ENCODE measurements at regions not wholly inside any gene's neighbourhood (a gene's known extent, or its start where the extent isn't known, plus 50 kb on each side); places are given as distances from the start of the nearest gene placed in this dataset.
A peak's percentile ranks its signal among the peaks of the same experiment; 100 is the strongest.

DNA sequence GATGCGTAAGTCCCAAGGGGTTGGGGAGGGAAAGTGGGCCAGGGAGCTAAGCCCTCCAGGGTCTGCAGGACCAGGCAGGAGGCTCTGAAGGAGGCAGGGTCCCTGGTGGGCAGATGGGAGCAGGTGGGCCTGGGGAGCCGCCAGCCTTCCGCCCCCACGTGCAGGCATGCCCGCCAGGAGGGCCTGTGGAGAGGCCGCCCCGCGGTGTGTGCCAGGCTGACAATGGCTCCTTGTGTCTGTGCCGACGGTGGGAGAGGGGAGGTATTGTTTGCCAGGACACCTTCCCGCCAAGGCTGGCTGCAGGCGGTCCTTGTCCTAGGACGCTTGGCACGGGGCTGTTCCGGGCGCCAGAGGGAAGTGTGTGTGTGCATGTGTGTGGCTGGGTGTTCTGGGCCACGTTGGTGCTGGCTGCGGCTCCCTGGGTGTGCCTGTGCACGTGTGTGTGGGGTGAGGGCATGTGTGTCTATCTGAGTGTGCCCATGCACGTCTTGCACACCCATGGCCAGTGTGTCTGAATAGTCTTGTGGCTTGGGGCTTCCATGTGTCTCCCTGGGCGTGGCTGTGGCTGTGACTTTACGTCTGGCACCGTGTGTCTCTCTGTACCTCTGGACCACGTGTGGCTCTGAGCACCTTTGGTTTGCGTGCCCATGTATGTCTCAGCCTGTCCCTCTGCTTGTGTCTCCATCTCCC is 153.0 kb downstream of the CEBPB start:
- DNase-seq = no peak
- no peaks in the 10 kb centered on the region for H3K36me3 ChIP-seq (replicated peaks)
- H3K27me3 ChIP-seq (replicated peaks) = no peaks in the 10 kb centered on the region
- in situ Hi-C loops (cut with HindIII; ENCODE audit: low pct_ligation_motif_present, low sequenced_read_pairs) = no loop called here
- H3K27ac ChIP-seq = no peak overlapping the region
- TF ChIP-seq, protein P1, sequence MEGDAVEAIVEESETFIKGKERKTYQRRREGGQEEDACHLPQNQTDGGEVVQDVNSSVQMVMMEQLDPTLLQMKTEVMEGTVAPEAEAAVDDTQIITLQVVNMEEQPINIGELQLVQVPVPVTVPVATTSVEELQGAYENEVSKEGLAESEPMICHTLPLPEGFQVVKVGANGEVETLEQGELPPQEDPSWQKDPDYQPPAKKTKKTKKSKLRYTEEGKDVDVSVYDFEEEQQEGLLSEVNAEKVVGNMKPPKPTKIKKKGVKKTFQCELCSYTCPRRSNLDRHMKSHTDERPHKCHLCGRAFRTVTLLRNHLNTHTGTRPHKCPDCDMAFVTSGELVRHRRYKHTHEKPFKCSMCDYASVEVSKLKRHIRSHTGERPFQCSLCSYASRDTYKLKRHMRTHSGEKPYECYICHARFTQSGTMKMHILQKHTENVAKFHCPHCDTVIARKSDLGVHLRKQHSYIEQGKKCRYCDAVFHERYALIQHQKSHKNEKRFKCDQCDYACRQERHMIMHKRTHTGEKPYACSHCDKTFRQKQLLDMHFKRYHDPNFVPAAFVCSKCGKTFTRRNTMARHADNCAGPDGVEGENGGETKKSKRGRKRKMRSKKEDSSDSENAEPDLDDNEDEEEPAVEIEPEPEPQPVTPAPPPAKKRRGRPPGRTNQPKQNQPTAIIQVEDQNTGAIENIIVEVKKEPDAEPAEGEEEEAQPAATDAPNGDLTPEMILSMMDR (IDR thresholded peaks at IDR 0.05; ENCODE audit: low read depth, low read length, missing control alignments) = no peak
- H3K4me3 ChIP-seq (ENCODE audit: low read depth, low read length) = no peak overlapping the region

DNA sequence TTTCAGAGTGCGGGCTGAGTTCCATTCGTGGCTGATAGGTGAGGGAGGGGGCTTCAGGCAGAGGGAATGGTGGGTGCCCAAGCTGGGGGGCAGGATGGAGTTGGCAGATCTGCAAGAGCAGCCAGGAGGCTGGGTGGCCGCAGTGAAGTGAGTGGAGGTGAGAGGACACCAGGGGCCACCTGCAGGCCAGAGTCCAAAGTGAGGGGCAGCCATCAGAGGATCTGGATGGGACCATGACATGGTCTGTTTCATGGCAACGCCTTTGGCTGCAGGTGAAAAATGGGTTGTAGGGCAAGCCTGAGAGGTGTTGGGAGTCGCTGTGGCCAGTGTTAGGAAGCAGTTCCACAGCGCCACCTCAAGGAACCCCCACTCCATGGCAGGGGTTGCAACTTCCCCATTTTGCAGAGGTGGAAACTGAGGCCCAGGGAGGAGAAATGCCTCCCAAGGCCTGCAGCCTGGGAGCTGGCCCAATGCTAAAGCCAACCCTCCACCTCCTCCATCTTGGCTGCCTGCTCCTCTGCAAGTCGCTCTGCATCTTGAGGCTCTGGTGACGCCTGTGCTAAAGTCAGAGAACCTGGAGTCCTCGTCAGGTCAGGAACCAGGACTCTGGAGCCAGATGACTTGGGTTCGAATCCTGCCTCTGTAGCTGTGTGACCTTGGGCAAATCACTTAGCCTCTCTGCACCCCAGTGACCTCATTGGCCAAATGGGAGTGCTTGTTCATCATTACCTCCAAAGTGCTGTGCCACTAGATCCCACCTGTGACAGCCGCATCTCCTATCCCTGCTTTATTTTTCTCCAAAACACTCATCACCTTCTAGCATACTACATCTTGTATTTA is 153.8 kb downstream of the CEBPB start:
- H3K36me3 ChIP-seq (replicated peaks) = no peaks in the 10 kb centered on the region
- H3K27me3 ChIP-seq (replicated peaks) = no peaks in the 10 kb centered on the region
- in situ Hi-C loops (cut with HindIII; ENCODE audit: low pct_ligation_motif_present, low sequenced_read_pairs) = no loop called here
- TF ChIP-seq, protein P1 (IDR thresholded peaks at IDR 0.05; ENCODE audit: low read depth, low read length, missing control alignments) = peak; percentile 40
- no peak for DNase-seq
- H3K27ac ChIP-seq = no peak overlapping the region
- H3K4me3 ChIP-seq (ENCODE audit: low read depth, low read length) = no peak overlapping the region

DNA sequence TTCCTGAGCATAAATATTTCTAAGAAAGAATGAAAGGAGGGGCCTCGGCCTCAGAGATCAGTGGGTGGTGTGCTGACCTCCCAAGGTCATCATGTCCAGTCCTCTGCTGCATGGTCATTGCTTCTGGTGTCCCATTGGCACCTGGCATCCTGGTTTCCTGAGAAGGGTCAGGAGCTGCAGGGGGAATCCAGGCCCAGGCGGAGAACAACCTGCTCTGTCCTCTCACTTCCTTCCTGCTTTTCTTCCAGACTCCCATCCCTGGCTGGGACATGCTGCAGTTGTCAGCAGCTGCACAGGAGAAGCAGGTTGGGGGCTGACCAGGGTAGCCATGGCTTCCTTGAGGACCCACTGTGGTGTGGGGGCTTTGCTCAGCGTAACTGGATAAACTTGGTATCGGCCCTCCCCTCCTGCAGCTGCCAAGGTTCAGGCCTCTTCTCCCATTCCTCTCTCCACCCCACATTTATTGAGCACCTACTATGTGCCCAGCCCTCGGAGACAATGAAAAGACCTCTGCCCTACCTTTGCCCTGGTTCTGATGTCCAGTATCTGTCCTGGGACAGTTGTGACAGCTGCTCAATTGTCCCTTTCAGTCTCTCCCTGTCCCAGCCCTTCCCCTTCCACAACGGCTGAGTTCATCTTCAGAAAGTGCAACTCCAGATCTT is 155.2 kb downstream of the CEBPB start:
- Histone ChIP-seq H3K27ac (no peak overlapping the region), H3K27me3 (replicated peaks) (no peaks in the 10 kb centered on the region), H3K4me3 (ENCODE audit: low read depth, low read length) (no peak overlapping the region), H3K36me3 (replicated peaks) (no peaks in the 10 kb centered on the region)
- DNase-seq = no peak
- TF ChIP-seq, protein P1 (IDR thresholded peaks at IDR 0.05; ENCODE audit: low read depth, low read length, missing control alignments) = no peak
- in situ Hi-C loops (cut with HindIII; ENCODE audit: low pct_ligation_motif_present, low sequenced_read_pairs) = no loop called here

DNA sequence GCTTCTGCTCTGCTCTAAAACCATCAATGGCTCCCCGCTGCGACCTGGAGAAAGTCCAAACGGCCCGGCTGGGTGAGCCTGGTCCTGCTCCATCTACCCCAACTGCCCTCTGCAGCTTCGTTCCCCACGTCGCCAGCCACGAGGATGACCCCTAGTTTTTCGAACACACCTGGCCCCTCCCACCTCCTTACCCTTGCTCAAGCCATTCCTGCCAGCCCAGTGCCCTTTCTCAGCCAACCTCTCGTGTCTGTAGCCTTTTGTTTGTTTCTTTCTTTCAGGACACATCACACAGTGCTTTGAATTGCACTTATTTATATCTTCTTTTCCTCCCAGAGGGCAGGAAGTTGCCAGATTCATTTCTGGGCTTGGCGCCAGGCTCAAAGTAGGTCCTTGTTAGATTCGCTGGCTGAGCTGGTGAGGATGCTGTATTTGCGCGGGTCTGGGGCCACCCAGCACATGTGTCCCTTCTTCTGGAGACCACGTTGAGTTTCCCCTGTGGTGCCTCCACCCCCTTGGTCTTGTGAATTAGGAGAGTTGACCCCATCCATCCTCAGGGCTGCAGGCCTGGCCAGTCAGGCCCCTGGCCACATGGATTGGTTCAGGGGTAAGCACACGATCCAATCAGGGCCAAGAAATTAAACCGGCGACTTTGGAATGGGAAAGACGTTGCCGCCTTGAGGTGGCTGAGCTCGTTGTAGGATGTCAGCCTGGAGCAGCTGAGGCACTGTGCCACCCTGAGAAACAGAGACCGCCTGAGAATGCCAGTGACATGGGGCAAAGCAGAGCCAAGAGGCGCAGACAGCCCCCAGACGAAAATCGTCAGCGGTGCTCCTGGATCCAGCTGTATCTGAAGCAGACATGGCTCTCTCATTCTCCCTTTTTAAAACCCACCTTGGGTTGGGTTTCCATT is 156.0 kb downstream of the CEBPB start:
- no peak overlapping the region for H3K27ac ChIP-seq
- H3K4me3 ChIP-seq (ENCODE audit: low read depth, low read length) = peak overlapping the region; percentile 5
- peak; percentile 72 for DNase-seq
- no peaks in the 10 kb centered on the region for H3K36me3 ChIP-seq (replicated peaks)
- TF ChIP-seq, protein P1 (IDR thresholded peaks at IDR 0.05; ENCODE audit: low read depth, low read length, missing control alignments) = no peak
- in situ Hi-C loops (cut with HindIII; ENCODE audit: low pct_ligation_motif_present, low sequenced_read_pairs) = no loop called here
- no peaks in the 10 kb centered on the region for H3K27me3 ChIP-seq (replicated peaks)

DNA sequence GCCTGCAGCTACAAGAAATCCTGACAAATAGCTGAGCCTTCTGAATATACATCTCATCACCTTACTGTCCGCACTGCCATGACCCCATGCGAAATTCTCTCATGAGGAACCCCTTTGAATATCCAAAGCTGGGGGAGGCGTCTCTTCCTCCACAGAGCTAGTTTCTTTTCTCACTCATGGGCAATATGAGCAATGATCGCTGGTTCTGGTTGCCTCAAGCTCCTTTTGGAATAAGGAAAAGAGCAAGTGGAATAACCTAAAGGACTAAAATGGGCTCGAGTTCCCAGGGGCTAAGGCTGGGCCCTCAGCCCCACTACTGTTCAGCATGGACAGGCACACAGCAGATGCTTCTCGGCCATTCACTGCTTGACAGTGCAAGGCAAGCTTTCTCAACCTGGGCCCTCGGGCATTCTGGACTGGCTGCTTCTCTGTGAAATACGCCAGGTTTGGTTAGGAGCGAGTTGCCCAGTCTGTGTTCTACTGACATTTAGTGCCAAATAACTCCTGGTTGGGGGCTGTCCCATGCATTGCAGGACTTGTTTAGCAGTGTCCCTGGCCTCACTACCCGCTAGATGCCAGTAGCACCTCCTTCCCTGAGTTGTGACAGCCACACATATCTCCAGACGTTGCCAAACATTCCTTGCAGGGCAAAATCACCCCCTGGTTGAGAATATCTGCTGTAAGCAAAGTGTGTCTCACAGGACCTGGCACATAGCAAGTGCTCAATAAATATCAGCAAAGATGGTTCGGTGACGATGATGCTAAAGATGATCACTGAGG is 156.8 kb downstream of the CEBPB start:
- in situ Hi-C loops (cut with HindIII; ENCODE audit: low pct_ligation_motif_present, low sequenced_read_pairs) = no loop called here
- H3K4me3 ChIP-seq (ENCODE audit: low read depth, low read length) = no peak overlapping the region
- H3K27me3 ChIP-seq (replicated peaks) = no peaks in the 10 kb centered on the region
- no peak for DNase-seq
- H3K27ac ChIP-seq = no peak overlapping the region
- no peaks in the 10 kb centered on the region for H3K36me3 ChIP-seq (replicated peaks)
- TF ChIP-seq, protein P1 (IDR thresholded peaks at IDR 0.05; ENCODE audit: low read depth, low read length, missing control alignments) = no peak
